Stomach (tissue), 8 donors: ENCODE measurements at regions not wholly inside any gene's neighbourhood (a gene's known extent, or its start where the extent isn't known, plus 50 kb on each side); places are given as distances from the start of the nearest gene placed in this dataset.

Source experiments
- DNase-seq, 2 donors: peaks; one replicate each; pipeline versions ENCODE4 v3.0.0 to v3.0.0-alpha.2; 2013 to 2019
- H3K27ac ChIP-seq, 5 donors: fragments of 200-600 bp in 4 of 5; sonication (generic) in 4 of 5; one replicate each; pipeline ENCODE4 v1.5.1; 2013 to 2019; ENCODE audit warnings: mild to moderate bottlenecking in 1 of 5, moderate library complexity in 1 of 5
- H3K27me3 ChIP-seq, 3 donors: fragments of 200-600 bp; sonication (generic); one replicate each; pipeline ENCODE4 v1.5.1; 2017 to 2019; ENCODE audit warnings: mixed run types in 1 of 3
- H3K36me3 ChIP-seq, 4 donors: fragments of 200-600 bp; sonication (generic); 1 replicate in 3 of 4; 2 replicates in 1 of 4; pipeline ENCODE4 v1.5.1; 2016 to 2019
- H3K4me1 ChIP-seq, 4 donors: fragments of 200-600 bp; sonication (generic); one replicate each; pipeline ENCODE4 v1.5.1; 2016 to 2019
- H3K4me3 ChIP-seq, 4 donors: fragments of 200-600 bp; sonication (generic) in 3 of 4; one replicate each; pipeline ENCODE4 v1.5.1; 2016 to 2019; ENCODE audit warnings: mild to moderate bottlenecking in 1 of 4
- H3K9me3 ChIP-seq, 4 donors: fragments of 200-600 bp; sonication (generic); one replicate each; pipeline ENCODE4 v1.5.1; 2016 to 2019
- EP300 ChIP-seq: sonication (generic); formaldehyde crosslinking; IDR thresholded peaks from one replicate; pipeline ENCODE4 v1.6.1; 2017; ENCODE audit warnings: antibody characterized with exemption
- POLR2A ChIP-seq, 4 donors: fragments of 450-650 bp; IDR thresholded peaks; one replicate each; pipeline ENCODE4 v1.6.1; 2016; ENCODE audit warnings: antibody characterized with exemption in 4 of 4, control low read depth in 2 of 4, mild to moderate bottlenecking in 1 of 4, moderate library complexity in 1 of 4
- POLR2AphosphoS5 ChIP-seq, 3 donors: sonication (generic); formaldehyde crosslinking; IDR thresholded peaks; one replicate each; pipeline ENCODE4 v1.6.1; 2016; ENCODE audit warnings: antibody characterized with exemption in 3 of 3
- WGBS, 5 donors: extraction: QIAGEN DNeasy Blood & Tissue Kit in 3 of 5; methylation state at CpG; one replicate each; pipeline versions ENCODE4 v1.1.5 to v1.1.7; 2013 to 2018; 5-methylcytosine and 5-hydroxymethylcytosine counted together
- intact Hi-C: fragments of 100-400 bp; cut with DNase I; formaldehyde crosslinking; loops from one replicate; pipeline ENCODE4 v1.15.1; 2023; ENCODE audit warnings: low total_unique reads
- TF ChIP-seq, protein P1 (sequence below), 7 experiments: fragments of 450-650 bp in 4 of 7; fragments of 200-600 bp in 3 of 7; sonication (generic) in 3 of 7; IDR thresholded peaks; one replicate each; pipeline ENCODE4 v1.5.1; 2016 to 2019; ENCODE audit warnings: antibody characterized with exemption in 7 of 7, control low read depth in 2 of 7, mild to moderate bottlenecking in 1 of 7
- donor health status: healthy with polysubstance abuse.
- donor health status: Bipolar disorder and iron deficiency.
- donor health status: healthy.

DNA sequence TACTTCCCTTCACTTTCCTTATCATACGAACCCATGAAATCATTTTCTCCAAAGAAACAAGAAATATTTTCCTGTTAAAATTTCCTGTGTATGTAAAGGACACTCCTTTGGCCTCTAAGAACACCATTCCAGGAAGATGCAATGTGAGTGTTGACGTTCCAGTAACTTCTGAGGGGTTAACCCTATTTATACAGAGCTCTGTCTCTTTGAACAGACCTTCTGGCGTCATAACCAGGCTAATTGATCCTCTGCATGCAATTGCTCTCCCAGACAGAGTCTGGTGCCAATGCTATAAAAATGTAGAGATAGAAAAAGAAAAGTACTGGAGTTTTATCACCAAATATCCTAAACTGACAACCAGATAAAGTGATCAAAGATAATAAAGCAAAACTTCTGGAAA, 218.5 kb downstream of the TLE1 start:
- H3K27me3 ChIP-seq, result no peaks in the 10 kb centered on the region
- TF ChIP-seq POLR2A (IDR thresholded peaks at IDR 0.05), result no peak
- TF ChIP-seq EP300, result no peak
- TF ChIP-seq POLR2AphosphoS5 (IDR thresholded peaks at IDR 0.05), result no peak
- TF ChIP-seq, protein P1, sequence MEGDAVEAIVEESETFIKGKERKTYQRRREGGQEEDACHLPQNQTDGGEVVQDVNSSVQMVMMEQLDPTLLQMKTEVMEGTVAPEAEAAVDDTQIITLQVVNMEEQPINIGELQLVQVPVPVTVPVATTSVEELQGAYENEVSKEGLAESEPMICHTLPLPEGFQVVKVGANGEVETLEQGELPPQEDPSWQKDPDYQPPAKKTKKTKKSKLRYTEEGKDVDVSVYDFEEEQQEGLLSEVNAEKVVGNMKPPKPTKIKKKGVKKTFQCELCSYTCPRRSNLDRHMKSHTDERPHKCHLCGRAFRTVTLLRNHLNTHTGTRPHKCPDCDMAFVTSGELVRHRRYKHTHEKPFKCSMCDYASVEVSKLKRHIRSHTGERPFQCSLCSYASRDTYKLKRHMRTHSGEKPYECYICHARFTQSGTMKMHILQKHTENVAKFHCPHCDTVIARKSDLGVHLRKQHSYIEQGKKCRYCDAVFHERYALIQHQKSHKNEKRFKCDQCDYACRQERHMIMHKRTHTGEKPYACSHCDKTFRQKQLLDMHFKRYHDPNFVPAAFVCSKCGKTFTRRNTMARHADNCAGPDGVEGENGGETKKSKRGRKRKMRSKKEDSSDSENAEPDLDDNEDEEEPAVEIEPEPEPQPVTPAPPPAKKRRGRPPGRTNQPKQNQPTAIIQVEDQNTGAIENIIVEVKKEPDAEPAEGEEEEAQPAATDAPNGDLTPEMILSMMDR (IDR thresholded peaks at IDR 0.05), result no peak
- DNase-seq, result no peak
- peaks cover 0 to 8% (median under 1%) of the 10 kb centered on the region in 4 donors for H3K4me1 ChIP-seq
- H3K4me3 ChIP-seq, result no peak overlapping the region
- 32 to 48% (median 35%) methylated on average over 3 of the region's 3 CpGs for WGBS, 5 donors
- H3K27ac ChIP-seq, result no peak overlapping the region
- H3K9me3 ChIP-seq, result no peaks in the 10 kb centered on the region
- intact Hi-C loops, result no loop called here
- H3K36me3 ChIP-seq, result no peaks in the 10 kb centered on the region

DNA sequence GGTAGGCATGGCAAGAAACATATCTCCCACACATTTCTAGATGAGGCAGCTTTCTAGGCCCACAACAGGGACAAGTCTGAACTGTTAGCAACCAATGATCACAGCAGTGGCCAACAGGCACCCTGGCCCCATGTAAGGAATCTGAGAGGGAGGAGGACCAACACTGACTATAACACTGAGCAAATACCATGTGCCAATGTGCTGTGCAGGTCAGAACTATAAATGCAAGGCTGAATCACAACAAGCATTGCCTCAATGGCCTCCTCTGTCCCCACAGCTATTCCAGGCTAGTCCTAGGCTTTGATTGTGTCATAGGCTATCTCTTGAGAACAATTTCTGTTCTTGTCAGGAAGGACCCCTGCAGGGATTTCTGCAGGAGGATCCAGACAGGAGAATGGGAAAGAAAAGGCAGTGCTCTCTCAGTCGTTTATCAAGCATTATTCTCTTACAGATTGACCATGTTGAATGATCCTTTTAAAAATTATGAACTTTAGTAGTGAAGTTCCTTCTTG, 221.2 kb downstream of the TLE1 start:
- no peak for DNase-seq
- intact Hi-C loops, result no loop called here
- H3K4me3 ChIP-seq, result no peak overlapping the region
- WGBS, 5 donors, result 56 to 72% (median 68%) methylated on average over 1 of the region's 1 CpG
- H3K36me3 ChIP-seq, result no peaks in the 10 kb centered on the region
- H3K27me3 ChIP-seq, result no peaks in the 10 kb centered on the region
- TF ChIP-seq POLR2AphosphoS5 (IDR thresholded peaks at IDR 0.05) (no peak), EP300 (no peak), POLR2A (IDR thresholded peaks at IDR 0.05) (no peak)
- peaks cover 0 to 8% (median 3%) of the 10 kb centered on the region in 4 donors for H3K4me1 ChIP-seq
- no peak overlapping the region for H3K27ac ChIP-seq
- no peaks in the 10 kb centered on the region for H3K9me3 ChIP-seq

DNA sequence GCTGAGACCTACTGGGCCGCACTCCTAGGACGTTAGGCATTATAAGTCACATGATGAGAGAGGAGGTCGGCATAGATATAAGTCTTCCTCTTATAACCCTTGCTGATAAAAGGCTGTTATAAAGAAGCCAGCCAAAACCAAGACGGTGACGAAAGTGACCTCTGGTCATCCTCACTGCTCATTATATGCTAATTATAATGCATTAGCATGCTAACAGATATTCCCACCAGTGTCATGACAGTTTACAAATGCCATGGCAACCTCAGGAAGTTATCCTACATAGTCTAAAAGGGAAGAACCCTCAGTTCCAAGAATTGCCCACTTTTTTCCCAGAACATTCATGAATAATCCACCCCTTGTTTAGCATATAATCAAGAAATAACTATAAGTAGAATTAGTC, 222.4 kb downstream of the TLE1 start:
- H3K4me3 ChIP-seq, result no peak overlapping the region
- no peaks in the 10 kb centered on the region for H3K27me3 ChIP-seq
- H3K36me3 ChIP-seq, result no peaks in the 10 kb centered on the region
- intact Hi-C loops, result no loop called here
- no peak overlapping the region for H3K27ac ChIP-seq
- H3K9me3 ChIP-seq, result no peaks in the 10 kb centered on the region
- TF ChIP-seq, protein P1 (IDR thresholded peaks at IDR 0.05), result no peak
- TF ChIP-seq POLR2A (IDR thresholded peaks at IDR 0.05) (no peak), POLR2AphosphoS5 (IDR thresholded peaks at IDR 0.05) (no peak), EP300 (no peak)
- H3K4me1 ChIP-seq, result peaks cover 0 to 8% (median 0%) of the 10 kb centered on the region in 4 donors
- 86 to 94% (median 89%) methylated on average over 5 of the region's 5 CpGs for WGBS, 5 donors
- DNase-seq, result no peak

DNA sequence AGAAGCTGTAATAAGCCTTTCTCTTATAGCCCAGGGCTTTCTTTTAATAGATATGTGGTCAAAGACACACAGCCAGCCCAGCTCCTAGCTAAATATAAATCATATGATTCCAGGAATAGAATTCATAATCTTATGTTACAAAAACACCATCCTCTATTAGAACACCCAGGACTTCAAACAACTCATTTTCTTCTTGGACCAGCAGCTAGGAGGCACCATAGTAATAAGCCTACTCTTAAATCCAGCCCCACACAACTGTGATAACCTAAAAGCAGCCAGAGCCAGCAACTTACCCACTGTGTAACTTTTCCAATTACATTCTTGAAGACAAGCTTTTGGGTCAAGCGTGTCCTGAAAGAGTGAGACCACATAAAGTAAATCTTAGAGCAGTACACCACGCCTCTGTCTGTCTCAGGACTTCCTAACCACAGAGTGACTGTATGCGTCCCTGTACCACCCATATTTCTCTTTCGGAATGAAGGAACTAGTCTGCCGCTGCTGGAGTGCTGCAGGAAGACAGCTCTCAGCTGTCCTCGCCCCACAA, 223.8 kb downstream of the TLE1 start:
- H3K4me3 ChIP-seq, result no peak overlapping the region
- TF ChIP-seq EP300, result no peak
- no peak for TF ChIP-seq POLR2AphosphoS5 (IDR thresholded peaks at IDR 0.05)
- no peak for TF ChIP-seq POLR2A (IDR thresholded peaks at IDR 0.05)
- TF ChIP-seq, protein P1 (IDR thresholded peaks at IDR 0.05), result no peak
- no peaks in the 10 kb centered on the region for H3K36me3 ChIP-seq
- 45 to 71% (median 65%) methylated on average over 6 of the region's 6 CpGs for WGBS, 5 donors
- H3K27me3 ChIP-seq, result no peaks in the 10 kb centered on the region
- H3K27ac ChIP-seq, result no peak overlapping the region
- intact Hi-C loops, result no loop called here
- no peaks in the 10 kb centered on the region for H3K9me3 ChIP-seq
- H3K4me1 ChIP-seq, result peaks cover 0 to 12% (median 0%) of the 10 kb centered on the region in 4 donors
- peak in 1 of 2 donors; percentile 8 for DNase-seq

DNA sequence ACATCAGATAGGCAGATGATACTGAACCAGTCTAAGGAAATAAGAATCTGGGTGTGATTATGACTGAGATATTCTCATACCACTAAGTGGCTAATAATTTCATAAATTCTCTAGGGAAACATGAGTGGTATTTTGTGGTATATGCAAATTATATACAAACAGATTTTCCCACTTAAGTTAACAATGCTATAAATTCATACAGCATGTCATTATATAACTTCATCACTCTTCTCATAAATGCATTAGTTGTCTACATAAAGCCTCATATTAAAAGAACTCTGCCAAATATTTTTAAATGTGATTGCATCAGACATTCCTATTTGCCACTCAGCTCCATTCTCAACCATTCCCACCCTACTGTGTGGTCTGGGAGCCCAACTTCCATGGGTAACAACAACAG, 226.5 kb downstream of the TLE1 start:
- DNase-seq, result no peak
- H3K36me3 ChIP-seq, result no peaks in the 10 kb centered on the region
- H3K4me1 ChIP-seq, result peaks cover 0 to 12% (median 0%) of the 10 kb centered on the region in 4 donors
- H3K27me3 ChIP-seq, result no peaks in the 10 kb centered on the region
- TF ChIP-seq EP300 (no peak), POLR2AphosphoS5 (IDR thresholded peaks at IDR 0.05) (no peak), POLR2A (IDR thresholded peaks at IDR 0.05) (no peak)
- TF ChIP-seq, protein P1 (IDR thresholded peaks at IDR 0.05), result no peak
- no peak overlapping the region for H3K27ac ChIP-seq
- H3K4me3 ChIP-seq, result no peak overlapping the region
- no peaks in the 10 kb centered on the region for H3K9me3 ChIP-seq
- intact Hi-C loops, result no loop called here
